ENCODE measurements at regions not wholly inside any gene's neighbourhood (a gene's known extent, or its start where the extent isn't known, plus 50 kb on each side); places are given as distances from the start of the nearest gene placed in this dataset.
A peak's percentile ranks its signal among the peaks of the same experiment; 100 is the strongest.
"Not testable (repeated sequence)": the region's sequence is repeated elsewhere in the genome, so short reads cannot be mapped to it uniquely, and the experiment has no call there.

DNA sequence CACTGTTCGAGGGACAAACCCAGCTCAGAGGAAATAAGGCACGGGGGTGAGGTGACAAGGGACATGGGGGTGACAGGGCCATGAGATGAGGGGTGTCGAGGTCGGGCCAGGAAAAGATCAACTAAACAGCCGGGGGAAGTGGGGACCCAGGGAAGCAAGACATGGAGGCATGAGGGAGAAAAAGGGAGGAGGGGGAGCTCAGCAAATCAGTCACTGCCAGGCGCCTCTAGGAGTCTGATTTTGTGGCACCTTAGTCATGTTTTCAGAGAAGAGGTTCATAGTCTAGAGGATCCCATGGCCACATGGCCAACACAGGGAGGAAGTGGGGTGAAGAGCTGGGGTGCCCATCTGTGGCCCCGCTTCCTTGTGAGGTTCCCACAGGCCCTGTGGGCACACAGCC, 814.5 kb downstream of the KCNJ18 start:
- DNase-seq, result no peak

DNA sequence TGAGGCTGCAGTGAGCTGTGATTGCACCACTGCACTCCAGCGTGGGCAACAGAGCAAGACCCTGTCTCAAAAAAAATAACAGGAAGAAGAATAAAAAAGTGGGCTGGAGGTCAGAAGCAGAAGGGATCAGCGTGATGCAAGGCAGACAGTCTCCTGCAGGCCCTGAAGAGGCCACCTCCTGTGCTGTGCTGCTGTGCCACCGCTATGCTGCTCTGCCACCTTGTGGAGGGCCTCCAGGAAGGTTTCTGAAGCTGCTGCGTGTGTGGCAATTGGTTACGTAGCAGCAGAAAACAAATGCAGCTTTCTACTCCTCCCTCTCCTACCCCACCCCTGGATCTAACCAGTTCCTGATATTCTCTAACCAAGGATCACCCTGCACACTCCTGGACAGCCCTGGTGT, 815.5 kb downstream of the KCNJ18 start:
- DNase-seq, result no peak

DNA sequence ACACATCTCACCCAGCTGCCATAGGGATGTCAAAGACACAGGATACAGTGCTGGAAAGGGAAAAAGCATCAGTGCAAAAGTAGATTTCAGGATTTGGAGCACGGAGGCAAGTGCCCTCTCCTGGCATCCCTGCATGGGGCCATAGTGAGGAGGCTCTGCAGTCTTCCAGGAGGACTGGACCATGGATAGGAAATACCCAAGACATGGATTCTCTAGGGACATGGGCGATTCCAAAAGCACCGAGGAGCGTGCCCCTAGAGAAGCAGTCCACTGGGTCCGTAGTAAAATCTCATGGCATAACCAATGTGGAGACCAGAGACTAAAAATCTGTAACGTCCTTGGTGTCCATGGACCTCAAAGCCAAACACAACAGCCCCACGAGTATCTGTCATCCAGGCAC, 818.2 kb downstream of the KCNJ18 start:
- DNase-seq, result no peak

DNA sequence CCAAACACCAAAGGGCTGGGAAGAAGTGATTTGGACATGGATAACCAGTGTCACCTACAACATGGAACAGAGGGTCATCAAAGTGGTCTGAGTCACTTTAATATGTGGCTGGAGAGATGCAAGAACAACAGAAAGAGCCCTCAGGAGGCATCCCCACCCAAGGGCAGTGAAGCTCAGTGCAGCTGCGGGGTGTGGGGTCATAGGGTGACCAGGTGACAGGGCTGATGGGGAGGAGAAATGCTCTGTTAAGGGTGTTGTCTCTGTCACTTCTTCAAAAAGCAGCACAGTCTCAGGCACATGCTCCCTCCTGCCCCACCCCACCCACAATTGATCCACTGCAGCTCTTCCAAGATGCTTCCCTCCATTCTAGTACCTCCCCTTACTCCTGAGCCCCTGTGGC, 819.1 kb downstream of the KCNJ18 start:
- DNase-seq, result no peak

GRCh38 chr17:22512057-22512456, 819.7 kb downstream of the KCNJ18 start:
- DNase-seq, result no peak

GRCh38 chr17:22512506-22512905, 820.2 kb downstream of the KCNJ18 start:
- DNase-seq, result no peak

- no peak for DNase-seq
Measured at GRCh38 chr17:22512997-22513538, 820.7 kb downstream of the KCNJ18 start.

DNA sequence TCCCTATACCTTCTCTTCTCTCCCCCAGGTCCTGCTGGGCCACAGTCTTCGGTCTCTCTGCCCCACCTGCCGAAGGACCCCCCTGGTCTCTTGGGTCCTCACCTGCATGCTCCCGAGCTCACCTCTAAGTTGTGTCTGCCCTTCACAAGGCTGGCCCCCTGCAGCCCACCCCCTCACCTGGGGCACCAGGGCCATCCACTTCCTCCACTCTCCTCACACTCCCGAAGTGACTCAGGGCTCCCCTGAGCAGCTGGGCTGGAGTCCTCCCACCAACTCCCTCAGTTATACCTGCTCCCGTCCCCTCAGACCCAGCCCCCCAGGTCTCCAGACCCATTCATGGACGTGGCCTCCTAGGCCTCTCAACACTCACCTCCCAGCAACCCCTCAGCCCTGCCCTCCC, 822.0 kb downstream of the KCNJ18 start:
- no peak for DNase-seq

GRCh38 chr17:22514767-22515320, 822.5 kb downstream of the KCNJ18 start:
- DNase-seq, result no peak

DNA sequence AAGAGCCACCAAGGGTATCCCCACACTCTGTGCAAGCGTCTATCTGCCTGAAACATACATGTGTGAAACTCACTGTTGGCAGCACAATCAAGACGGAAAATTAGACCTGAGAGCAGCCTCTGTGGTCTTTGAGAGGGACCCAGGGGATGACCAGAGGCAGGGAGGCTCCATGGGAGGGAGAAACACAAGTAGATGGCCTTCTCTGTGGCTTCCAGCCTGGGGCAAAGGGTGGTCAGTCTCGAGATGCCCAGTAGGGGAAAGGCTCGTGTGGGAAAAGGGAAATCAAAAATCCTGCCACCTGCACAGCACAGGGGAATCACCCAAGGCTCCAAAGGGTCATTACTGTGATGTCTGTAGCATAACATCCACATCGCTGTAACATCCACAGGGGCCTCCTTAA, 823.3 kb downstream of the KCNJ18 start:
- DNase-seq, result no peak

- no peak for DNase-seq
Measured at GRCh38 chr17:22516861-22517636, 824.7 kb downstream of the KCNJ18 start.

- DNase-seq, result no peak
Measured at GRCh38 chr17:22517716-22518115, 825.4 kb downstream of the KCNJ18 start.

DNA sequence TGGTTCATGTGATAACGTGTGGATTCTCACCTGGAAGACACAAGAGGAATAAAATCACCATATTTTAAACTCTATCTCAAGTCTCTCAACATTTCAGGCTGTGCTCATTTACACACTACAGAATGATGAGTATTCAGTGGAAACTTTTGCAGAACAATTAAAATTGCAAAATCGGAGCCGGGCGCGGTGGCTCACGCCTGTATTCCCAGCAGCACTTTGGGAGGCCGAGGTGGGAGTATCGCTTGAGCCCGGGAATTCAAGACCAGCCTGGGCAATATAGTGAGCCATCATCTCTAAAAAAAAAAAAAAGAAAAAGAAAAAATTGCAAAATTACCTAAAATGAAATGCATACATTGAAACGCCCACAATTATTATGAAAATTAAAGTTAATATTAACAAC, 825.9 kb downstream of the KCNJ18 start:
- no peak for DNase-seq

DNA sequence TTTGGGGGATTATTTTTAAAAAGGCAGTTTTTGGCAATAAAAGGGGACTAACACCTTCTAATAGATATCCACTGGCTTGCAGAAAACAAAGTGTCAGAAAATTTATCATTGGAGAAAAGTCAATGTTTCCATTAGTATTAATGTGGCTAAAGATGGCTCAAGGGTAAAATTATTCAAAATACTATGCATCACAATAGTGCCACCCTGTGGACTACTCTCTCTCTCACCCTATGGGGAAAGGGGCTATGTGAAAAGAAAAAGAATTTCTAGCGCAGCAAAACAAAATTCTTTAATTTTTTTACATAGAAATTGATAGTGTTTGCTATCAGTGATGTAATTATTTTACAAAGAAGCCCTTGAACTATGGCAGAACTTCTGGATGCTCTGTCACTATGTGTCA, 856.5 kb downstream of the KCNJ18 start:
- DNase-seq, result not testable (repeated sequence)

GRCh38 chr17:22551695-22552415, 859.5 kb downstream of the KCNJ18 start:
- DNase-seq, result not testable (repeated sequence)

DNA sequence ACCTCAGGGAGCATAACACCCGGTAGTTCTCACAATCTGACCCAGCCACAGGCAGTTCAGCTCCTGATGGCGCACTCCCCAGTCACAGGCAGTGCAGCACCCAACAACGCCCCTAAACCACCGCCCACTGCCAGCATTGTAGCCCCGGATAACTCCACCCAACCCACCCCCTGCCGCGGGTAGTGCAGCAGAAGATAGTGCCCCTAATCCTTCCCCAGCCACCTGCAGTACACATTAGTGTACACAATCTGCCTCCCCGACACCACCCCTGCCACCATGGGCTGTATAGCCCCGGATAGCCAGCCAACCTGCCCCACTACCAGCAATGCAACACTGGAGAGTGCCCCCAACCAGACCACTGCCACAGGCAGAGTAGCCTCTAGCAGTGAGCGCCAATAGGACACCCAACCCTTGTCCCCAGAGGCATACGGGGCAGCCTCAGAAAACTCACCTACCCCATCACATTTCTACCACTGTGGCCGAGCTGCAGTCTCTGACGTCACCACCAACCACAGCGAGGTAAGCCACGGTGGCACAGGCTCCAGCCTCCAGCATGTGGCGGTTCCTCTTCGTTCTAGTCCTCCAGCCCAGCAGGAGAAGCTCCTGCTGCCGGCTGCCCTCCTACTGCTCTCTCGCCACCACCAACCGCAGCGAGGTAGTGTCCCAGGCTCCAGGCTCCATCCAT, 877.3 kb downstream of the KCNJ18 start:
- no peak for DNase-seq

DNA sequence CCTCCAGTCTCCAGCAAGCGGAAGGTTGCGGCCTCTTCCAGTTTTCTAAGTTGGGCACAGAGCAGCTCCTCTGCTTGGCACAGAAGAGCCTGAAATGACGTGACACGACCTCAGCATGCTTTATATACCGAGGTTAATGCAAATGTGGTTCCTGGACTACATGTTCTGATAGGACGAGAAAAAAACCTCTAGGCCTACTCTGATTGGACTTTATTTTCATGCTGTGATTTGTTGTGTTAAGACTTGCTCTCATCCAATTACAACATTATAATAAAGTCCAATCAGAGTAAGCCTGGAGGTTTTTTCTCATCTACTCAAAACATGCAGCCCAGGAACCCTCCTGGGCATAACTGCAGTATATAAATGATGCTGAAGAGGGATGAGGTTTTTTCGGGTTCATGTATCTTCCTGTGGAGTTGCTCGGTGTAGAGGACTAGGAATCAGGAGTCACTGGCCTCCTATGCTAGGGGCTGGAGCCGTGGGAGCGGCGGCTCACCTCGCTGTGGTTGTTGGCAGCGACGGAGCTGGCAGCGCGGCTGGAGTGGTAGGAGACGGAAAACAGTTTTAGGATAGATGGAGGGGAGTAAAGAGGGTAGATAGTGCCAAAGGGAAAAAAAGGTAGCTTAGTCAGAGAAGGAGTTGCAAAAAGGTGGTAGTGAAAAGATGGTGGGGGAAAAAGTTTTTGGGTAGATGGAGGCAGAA, 878.0 kb downstream of the KCNJ18 start:
- no peak for DNase-seq

GRCh38 chr17:22599322-22599721, 907.0 kb downstream of the KCNJ18 start:
- DNase-seq, result no peak

GRCh38 chr17:22600644-22601298, 908.4 kb downstream of the KCNJ18 start:
- peak; percentile 2 to 35 (median 12) for DNase-seq

Data from suppressor macrophage (primary cell).